Fibroblast of skin of scalp (primary cell): ENCODE measurements at regions not wholly inside any gene's neighbourhood (a gene's known extent, or its start where the extent isn't known, plus 50 kb on each side); places are given as distances from the start of the nearest gene placed in this dataset.
"Not testable (repeated sequence)": the region's sequence is repeated elsewhere in the genome, so short reads cannot be mapped to it uniquely, and the experiment has no call there.

Experiments used
- DNase-seq: peaks from one replicate; pipeline ENCODE4 v3.0.0-alpha.2; 2013

- no peak for DNase-seq
Observed at GRCh38 chr12:34305176-34305575, 282.9 kb downstream of the ALG10 start.

GRCh38 chr12:34306133-34306830, 284.0 kb downstream of the ALG10 start:
- DNase-seq = no peak

- DNase-seq = not testable (repeated sequence)
Observed at GRCh38 chr12:34309806-34310804, 287.8 kb downstream of the ALG10 start.

- no peak for DNase-seq
Observed at GRCh38 chr12:34311337-34311736, 289.0 kb downstream of the ALG10 start.

- no peak for DNase-seq
Observed at GRCh38 chr12:34327671-34328070, 305.4 kb downstream of the ALG10 start.

GRCh38 chr12:34333337-34333736, 311.0 kb downstream of the ALG10 start:
- DNase-seq = no peak

- DNase-seq = no peak
Observed at GRCh38 chr12:34334538-34334937, 312.2 kb downstream of the ALG10 start.

GRCh38 chr12:34334953-34335743, 312.9 kb downstream of the ALG10 start:
- DNase-seq = no peak

GRCh38 chr12:34335819-34336262, 313.5 kb downstream of the ALG10 start:
- DNase-seq = no peak

- DNase-seq = no peak
Observed at GRCh38 chr12:34336619-34337465, 314.5 kb downstream of the ALG10 start.

- no peak for DNase-seq
Observed at GRCh38 chr12:34338751-34339150, 316.5 kb downstream of the ALG10 start.

- DNase-seq = no peak
Observed at GRCh38 chr12:34339922-34340321, 317.6 kb downstream of the ALG10 start.

- DNase-seq = no peak
Observed at GRCh38 chr12:34340534-34341361, 318.5 kb downstream of the ALG10 start.

- DNase-seq = no peak
Observed at GRCh38 chr12:34341362-34341733, 319.1 kb downstream of the ALG10 start.

GRCh38 chr12:34342048-34342447, 319.8 kb downstream of the ALG10 start:
- no peak for DNase-seq

GRCh38 chr12:34343345-34343744, 321.0 kb downstream of the ALG10 start:
- DNase-seq = no peak

GRCh38 chr12:34343766-34344165, 321.5 kb downstream of the ALG10 start:
- DNase-seq = no peak

- no peak for DNase-seq
Observed at GRCh38 chr12:34344851-34345522, 322.7 kb downstream of the ALG10 start.

GRCh38 chr12:34345801-34346200, 323.5 kb downstream of the ALG10 start:
- no peak for DNase-seq

- no peak for DNase-seq
Observed at GRCh38 chr12:34346372-34347034, 324.2 kb downstream of the ALG10 start.
